GM19438 (cell line): ENCODE measurements at regions not wholly inside any gene's neighbourhood (a gene's known extent, or its start where the extent isn't known, plus 50 kb on each side); places are given as distances from the start of the nearest gene placed in this dataset.
"Not testable (repeated sequence)": the region's sequence is repeated elsewhere in the genome, so short reads cannot be mapped to it uniquely, and the experiment has no call there.

ENCODE experiments used
- ATAC-seq: cut with Tn5 transposase; IDR thresholded peaks from one replicate; pipeline ENCODE4 v1.9.1; 2021; ENCODE audit warnings: low read depth; ENCODE audit not compliant: unreplicated experiment

DNA sequence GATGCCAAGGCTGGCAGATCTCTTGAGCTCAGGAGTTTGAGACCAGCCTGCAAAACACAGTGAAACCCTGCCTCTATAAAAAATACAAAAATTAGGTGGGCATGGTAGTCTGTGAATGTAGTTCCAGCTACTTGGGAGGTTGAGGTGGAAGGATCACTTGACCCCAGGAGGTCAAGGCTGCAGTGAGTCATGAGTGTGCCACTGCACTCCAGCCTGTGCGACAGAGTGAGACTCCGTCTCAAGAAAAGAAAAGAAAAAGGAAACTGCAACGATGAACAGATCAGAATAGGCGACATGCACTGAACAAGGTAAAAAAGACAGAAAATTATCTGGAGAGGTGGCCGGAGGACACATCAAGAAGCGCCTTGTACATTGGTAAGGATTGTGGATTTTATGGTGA, 273.7 kb upstream of the AMIGO2 start:
- ATAC-seq, result no peak

- ATAC-seq, result no peak
These were observed 272.3 kb upstream of the AMIGO2 start for GRCh38 chr12:47352067-47352466.

DNA sequence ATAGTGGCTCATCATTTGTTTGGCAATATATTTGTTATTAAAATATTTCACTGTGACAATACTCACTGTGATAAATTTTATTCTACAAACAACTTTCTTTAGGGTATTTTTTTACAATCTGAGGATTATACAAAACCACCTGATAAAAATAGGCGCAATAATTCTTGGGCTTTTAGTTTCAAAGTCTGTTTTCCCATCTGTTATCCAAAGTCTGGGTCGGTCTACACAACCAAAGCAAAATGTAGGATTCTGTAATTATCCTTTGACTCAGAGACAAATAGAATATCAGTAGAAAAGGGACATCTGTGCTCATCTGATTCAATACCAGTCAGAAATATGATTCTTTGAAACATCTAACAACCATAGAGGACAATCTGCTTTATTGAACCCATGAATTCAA, 271.8 kb upstream of the AMIGO2 start:
- ATAC-seq, result no peak

DNA sequence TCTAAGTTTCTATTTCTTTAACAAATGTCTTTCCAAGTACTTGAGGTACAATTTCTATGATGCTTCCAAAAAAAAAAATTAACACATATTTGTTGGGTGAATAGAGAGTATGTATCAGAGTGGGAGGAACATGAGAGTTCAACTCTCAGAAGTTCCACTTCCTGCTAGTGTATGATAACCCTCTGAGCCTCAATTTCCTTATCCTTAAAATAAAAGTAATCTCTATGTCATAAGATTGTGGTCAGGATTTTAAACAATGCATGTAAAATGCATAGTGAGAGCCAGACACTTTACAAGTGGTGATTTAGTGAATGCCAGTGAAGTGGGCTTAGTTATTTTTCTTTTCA, 270.3 kb upstream of the AMIGO2 start:
- ATAC-seq, result no peak

GRCh38 chr12:47349137-47350061, 269.6 kb upstream of the AMIGO2 start:
- ATAC-seq, result no peak

GRCh38 chr12:47348206-47348605, 268.4 kb upstream of the AMIGO2 start:
- no peak for ATAC-seq

GRCh38 chr12:47346251-47347019, 266.7 kb upstream of the AMIGO2 start:
- no peak for ATAC-seq

DNA sequence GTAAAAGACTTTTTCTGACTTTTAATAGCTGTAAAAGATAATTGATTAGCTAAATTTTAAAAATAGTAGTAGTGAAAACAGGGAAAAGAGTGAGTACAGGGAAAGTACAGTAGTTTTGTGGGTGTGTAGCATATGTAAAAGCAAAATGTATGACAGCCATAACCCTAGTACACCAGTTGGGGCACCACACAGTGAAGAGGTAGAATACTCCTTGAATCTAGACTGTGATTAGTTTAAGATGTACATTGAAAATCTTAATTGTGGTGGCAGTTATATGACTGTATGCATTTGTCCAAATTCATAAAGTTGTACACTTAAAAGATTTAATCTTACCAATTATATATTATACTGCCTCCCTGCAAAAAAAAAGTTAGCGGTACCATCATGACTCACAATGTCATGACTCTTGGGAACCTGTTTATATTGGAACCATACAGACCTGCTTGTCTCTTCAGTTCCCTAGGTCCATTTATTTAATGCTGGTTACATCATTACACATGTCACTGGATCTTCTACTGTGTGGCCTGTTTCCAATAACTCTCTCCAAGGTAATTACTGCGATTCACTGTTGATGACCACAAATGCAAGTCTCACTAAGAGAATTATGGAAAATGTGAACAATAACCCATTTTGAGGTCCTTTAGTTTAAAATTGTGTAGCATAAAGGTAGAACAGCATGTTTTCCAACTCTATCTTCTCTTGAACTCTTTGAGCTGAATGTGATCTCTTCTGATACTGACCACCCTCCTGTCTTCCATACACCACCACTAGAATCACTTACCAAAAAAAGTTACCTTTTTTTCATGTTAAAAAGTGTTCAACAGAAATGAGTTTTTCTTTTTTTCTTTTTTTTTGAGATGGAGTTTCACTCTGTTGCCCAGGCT, 264.2 kb upstream of the AMIGO2 start:
- ATAC-seq, result no peak

- no peak for ATAC-seq
These were observed 260.8 kb upstream of the AMIGO2 start for GRCh38 chr12:47340411-47341015.

- ATAC-seq, result no peak
These were observed 257.8 kb upstream of the AMIGO2 start for GRCh38 chr12:47337581-47337980.

DNA sequence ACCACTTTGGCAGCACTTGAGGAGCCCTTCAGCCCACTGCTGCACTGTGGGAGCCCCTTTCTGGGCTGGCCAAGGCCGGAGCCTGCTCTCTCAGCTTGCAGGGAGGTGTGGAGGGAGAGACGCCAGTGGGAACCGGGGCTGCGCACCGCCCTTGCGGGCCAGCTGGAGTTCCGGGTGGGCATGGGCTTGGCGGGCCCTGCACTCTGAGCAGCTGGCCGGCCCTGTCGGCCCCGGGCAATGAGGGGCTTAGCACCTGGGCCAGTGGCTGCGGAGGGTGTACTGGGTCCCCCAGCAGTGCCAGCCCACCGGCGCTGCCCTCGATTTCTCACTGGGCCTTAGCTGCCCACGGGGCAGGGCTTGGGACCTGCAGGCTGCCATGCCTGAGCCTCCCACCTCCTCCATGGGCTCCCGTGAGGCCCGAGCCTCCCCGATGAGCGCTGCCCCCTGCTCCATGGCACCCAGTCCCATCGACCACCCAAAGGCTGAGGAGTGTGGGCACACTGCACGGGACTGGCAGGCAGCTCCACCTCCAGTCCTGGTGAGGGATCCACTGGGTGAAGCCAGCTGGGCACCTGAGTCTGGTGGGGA, 253.6 kb upstream of the AMIGO2 start:
- not testable (repeated sequence) for ATAC-seq

DNA sequence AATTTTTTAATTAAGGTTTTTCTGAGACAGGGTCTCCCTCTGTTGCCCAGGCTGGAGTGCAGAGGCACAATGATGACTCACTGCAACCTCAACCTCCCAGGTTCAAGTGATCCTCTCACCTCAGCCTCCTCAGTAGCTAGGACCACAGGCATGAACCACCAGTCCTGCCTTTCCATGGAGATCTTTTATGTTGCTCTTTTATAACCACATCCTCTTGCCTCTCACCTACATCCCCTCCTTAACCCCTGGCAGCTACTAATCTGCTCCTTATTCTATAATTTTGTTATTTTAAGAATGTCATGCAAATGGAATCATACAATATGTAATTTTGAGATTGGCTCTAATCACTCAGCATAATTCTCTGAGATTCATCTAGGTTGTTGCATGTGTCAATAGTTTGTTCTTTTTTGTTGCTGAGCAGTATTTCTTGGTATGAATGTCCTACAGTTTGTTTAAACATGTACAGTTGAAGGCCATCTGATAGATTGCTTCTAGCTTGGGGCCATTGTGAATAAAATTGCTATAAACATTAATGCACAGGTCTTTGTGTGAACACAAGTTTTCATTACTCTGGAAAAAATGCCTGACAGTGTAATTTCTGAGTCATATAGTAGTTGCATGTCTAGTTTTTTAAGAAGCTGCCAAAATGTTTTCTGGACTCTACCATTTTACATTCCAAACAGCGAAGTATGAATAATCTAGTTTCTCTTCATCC, 249.2 kb upstream of the AMIGO2 start:
- no peak for ATAC-seq

DNA sequence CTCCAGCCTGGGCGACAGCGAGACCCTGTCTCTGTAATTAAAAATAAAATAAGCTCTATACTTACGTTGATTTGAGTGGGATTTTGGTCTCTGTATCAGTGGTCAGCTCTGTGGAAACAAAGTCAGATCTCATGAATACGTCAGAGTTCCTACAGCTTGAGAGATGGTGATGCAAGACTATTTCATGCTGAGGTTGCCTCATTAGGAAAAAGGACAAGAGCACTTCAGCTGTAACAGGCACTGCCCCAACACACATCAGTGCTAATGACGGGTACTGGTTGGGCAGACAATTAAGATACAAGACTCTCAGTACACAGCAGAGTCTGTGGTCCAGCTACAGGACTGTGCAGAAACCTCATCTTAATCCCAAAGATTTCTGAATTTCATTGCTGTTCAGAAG, 246.4 kb upstream of the AMIGO2 start:
- no peak for ATAC-seq

DNA sequence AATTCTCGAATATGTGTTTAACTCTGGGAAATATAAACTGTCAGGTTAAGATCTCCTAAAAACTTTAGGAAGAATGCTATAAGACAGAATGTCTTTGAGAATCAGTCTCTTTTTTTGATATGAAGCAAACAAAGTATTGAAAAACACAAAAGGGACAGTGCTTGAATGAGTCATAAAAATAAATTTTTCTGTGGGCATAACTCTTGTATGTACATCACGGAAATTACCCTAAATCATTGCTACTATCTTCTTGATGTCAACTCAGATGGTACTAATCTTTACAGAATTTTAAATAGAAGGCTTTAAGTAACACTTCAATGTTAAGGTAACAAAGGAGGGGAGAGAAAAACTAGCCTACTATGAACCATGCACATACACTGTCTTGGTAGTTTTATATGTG, 244.0 kb upstream of the AMIGO2 start:
- no peak for ATAC-seq

- no peak for ATAC-seq
These were observed 241.7 kb upstream of the AMIGO2 start for GRCh38 chr12:47321436-47321835.

- ATAC-seq, result no peak
These were observed 240.0 kb upstream of the AMIGO2 start for GRCh38 chr12:47319746-47320145.

DNA sequence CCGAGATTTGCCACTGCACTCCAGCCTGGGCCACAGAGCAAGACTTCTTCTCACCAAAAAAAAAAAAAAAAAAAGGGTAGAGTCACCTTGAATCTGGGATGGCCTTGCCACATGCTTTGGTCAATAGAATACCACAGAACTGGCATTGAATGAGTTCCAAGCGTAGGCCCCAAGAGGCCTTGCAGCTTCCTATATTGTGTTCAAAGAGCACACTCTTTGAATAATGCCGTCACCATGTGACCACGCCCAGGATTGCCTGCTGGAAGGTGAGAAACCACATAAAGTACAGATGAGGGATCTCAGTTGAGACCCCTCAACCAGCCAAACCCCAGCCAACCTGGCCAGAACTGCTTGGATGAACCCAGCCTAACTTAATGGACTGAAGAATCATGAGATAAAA, 239.2 kb upstream of the AMIGO2 start:
- ATAC-seq, result no peak

GRCh38 chr12:47317175-47317915, 237.6 kb upstream of the AMIGO2 start:
- no peak for ATAC-seq

DNA sequence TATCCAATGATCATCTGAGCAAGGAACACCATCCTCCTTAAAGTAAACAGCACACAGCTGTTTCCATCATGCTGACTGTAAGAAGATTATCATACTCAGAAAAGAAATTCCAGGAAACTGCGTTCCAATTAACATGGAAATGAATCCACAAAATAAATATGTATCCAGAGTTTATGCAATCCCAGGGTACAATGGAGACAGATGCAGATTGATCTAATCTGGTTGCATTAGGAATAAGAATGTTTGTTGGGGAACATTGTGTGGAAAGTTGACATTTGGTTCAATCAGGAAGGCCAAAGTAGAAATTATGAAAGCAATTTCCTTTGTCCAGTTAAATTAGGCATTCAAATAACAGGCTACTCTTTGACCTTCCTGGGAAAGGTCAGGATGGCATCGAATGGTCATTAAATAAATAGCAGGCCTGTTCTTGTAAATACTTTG, 236.9 kb upstream of the AMIGO2 start:
- no peak for ATAC-seq
